OCI-LY1 (cell line): ENCODE measurements at regions not wholly inside any gene's neighbourhood (a gene's known extent, or its start where the extent isn't known, plus 50 kb on each side); places are given as distances from the start of the nearest gene placed in this dataset.

ENCODE experiments used
- EZH2 ChIP-seq: fragments of 200-600 bp; sonication (generic), shearing (Covaris generic); IDR thresholded peaks from 2 replicates; pipeline ENCODE4 v1.8.0; 2017; ENCODE audit warnings: borderline replicate concordance, mixed run types, mild to moderate bottlenecking, antibody characterized with exemption, low read length, moderate library complexity, mixed read lengths
- TF ChIP-seq, protein P1 (sequence below): fragments of 200-600 bp; sonication (generic), shearing (Covaris generic); IDR thresholded peaks from 2 replicates; pipeline ENCODE4 v1.5.1; 2017; ENCODE audit warnings: mild to moderate bottlenecking, antibody characterized with exemption, low read length, moderate library complexity, mixed read lengths

GRCh38 chr22:49616356-49617231, 211.1 kb downstream of the BRD1 start:
- TF ChIP-seq, protein P1, sequence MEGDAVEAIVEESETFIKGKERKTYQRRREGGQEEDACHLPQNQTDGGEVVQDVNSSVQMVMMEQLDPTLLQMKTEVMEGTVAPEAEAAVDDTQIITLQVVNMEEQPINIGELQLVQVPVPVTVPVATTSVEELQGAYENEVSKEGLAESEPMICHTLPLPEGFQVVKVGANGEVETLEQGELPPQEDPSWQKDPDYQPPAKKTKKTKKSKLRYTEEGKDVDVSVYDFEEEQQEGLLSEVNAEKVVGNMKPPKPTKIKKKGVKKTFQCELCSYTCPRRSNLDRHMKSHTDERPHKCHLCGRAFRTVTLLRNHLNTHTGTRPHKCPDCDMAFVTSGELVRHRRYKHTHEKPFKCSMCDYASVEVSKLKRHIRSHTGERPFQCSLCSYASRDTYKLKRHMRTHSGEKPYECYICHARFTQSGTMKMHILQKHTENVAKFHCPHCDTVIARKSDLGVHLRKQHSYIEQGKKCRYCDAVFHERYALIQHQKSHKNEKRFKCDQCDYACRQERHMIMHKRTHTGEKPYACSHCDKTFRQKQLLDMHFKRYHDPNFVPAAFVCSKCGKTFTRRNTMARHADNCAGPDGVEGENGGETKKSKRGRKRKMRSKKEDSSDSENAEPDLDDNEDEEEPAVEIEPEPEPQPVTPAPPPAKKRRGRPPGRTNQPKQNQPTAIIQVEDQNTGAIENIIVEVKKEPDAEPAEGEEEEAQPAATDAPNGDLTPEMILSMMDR: no peak
- no peak for TF ChIP-seq EZH2
